MCF 10A (cell line): ENCODE measurements at regions not wholly inside any gene's neighbourhood (a gene's known extent, or its start where the extent isn't known, plus 50 kb on each side); places are given as distances from the start of the nearest gene placed in this dataset.

Experiments
- BruUV-seq: library from RNA; stranded (reverse); fragments of 400-500 nt; replicated peaks from 2 replicates; lab custom pipeline; 2021; lab: Mats Ljungman, UMichigan
- CTCF ChIA-PET: fragments of 300-600 bp; sonication (Branson Sonifier 250); formaldehyde crosslinking; extraction: SDS; loops from one replicate; lab custom pipeline; 2021; ENCODE audit warnings: antibody characterized with exemption, inconsistent platforms; lab: Yijun Ruan, JAX
- POLR2A ChIA-PET: fragments of 300-600, 350-650 bp; sonication (Branson Sonifier 250); formaldehyde crosslinking; extraction: SDS; loops from one replicate; lab custom pipeline; 2020; ENCODE audit warnings: antibody characterized with exemption, inconsistent platforms; lab: Yijun Ruan, JAX
- DNase-seq: peaks from one replicate; pipeline ENCODE4 v3.0.0-alpha.2; 2018; ENCODE audit not compliant: unreplicated experiment
- H3K27ac Mint-ChIP-seq: one replicate; pipeline ENCODE4 v1.8.0; 2022; ENCODE audit warnings: mild to moderate bottlenecking, low read depth, mixed read lengths; ENCODE audit not compliant: unreplicated experiment
- H3K27me3 Mint-ChIP-seq: one replicate; pipeline ENCODE4 v1.8.0; 2022; ENCODE audit warnings: mixed read lengths; ENCODE audit not compliant: insufficient read depth, unreplicated experiment
- H3K36me3 Mint-ChIP-seq: one replicate; pipeline ENCODE4 v1.8.0; 2022; ENCODE audit warnings: mild to moderate bottlenecking, moderate library complexity, mixed read lengths; ENCODE audit not compliant: insufficient read depth, unreplicated experiment
- H3K4me1 Mint-ChIP-seq: one replicate; pipeline ENCODE4 v1.8.0; 2022; ENCODE audit warnings: mixed read lengths; ENCODE audit not compliant: insufficient read depth, unreplicated experiment
- H3K4me3 Mint-ChIP-seq: one replicate; pipeline ENCODE4 v1.8.0; 2022; ENCODE audit warnings: mild to moderate bottlenecking, moderate library complexity, mixed read lengths; ENCODE audit not compliant: unreplicated experiment
- H3K9me3 Mint-ChIP-seq: one replicate; pipeline ENCODE4 v1.8.0; 2022; ENCODE audit warnings: mixed read lengths; ENCODE audit not compliant: unreplicated experiment
- intact Hi-C: fragments of 100-400 bp; cut with micrococcal nuclease; formaldehyde crosslinking; loops from 2 replicates; pipeline ENCODE4 v1.14.1; 2022
- TF ChIP-seq, protein P1 (sequence below): fragments of 200-600 bp; IDR thresholded peaks from one replicate; pipeline ENCODE4 v1.8.0; 2022; ENCODE audit warnings: antibody characterized with exemption, mild to moderate bottlenecking; ENCODE audit not compliant: unreplicated experiment

- CTCF ChIA-PET = no interaction called here
- Mint-ChIP-seq H3K27ac (no peak overlapping the region), H3K27me3 (no peaks in the 10 kb centered on the region), H3K36me3 (no peaks in the 10 kb centered on the region), H3K4me1 (peaks cover 13% of the 10 kb centered on the region), H3K4me3 (no peak overlapping the region), H3K9me3 (no peaks in the 10 kb centered on the region)
- intact Hi-C loops = no loop called here
- POLR2A ChIA-PET = no interaction called here
- BruUV-seq = no TSS peak
- DNase-seq = no peak
- TF ChIP-seq, protein P1, sequence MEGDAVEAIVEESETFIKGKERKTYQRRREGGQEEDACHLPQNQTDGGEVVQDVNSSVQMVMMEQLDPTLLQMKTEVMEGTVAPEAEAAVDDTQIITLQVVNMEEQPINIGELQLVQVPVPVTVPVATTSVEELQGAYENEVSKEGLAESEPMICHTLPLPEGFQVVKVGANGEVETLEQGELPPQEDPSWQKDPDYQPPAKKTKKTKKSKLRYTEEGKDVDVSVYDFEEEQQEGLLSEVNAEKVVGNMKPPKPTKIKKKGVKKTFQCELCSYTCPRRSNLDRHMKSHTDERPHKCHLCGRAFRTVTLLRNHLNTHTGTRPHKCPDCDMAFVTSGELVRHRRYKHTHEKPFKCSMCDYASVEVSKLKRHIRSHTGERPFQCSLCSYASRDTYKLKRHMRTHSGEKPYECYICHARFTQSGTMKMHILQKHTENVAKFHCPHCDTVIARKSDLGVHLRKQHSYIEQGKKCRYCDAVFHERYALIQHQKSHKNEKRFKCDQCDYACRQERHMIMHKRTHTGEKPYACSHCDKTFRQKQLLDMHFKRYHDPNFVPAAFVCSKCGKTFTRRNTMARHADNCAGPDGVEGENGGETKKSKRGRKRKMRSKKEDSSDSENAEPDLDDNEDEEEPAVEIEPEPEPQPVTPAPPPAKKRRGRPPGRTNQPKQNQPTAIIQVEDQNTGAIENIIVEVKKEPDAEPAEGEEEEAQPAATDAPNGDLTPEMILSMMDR = no peak
These were observed 316.1 kb downstream of the SFMBT2 start for GRCh38 chr10:7094781-7095180.

GRCh38 chr10:7093368-7093767 is 317.5 kb downstream of the SFMBT2 start:
- CTCF ChIA-PET = interaction anchor here (0.6 to 0.8 kb wide), 4 partner anchors 26 to 597 kb away, joined by 3 to 5 read pairs (median 3); no protein-coding TSS in a partner anchor
- no peak overlapping the region for H3K4me3 Mint-ChIP-seq
- intact Hi-C loops = no loop called here
- no peak overlapping the region for H3K27ac Mint-ChIP-seq
- no TSS peak for BruUV-seq
- TF ChIP-seq, protein P1 = no peak
- H3K4me1 Mint-ChIP-seq = peaks cover 20% of the 10 kb centered on the region
- POLR2A ChIA-PET = no interaction called here
- no peaks in the 10 kb centered on the region for H3K36me3 Mint-ChIP-seq
- no peaks in the 10 kb centered on the region for H3K27me3 Mint-ChIP-seq
- H3K9me3 Mint-ChIP-seq = no peaks in the 10 kb centered on the region
- DNase-seq = no peak

DNA sequence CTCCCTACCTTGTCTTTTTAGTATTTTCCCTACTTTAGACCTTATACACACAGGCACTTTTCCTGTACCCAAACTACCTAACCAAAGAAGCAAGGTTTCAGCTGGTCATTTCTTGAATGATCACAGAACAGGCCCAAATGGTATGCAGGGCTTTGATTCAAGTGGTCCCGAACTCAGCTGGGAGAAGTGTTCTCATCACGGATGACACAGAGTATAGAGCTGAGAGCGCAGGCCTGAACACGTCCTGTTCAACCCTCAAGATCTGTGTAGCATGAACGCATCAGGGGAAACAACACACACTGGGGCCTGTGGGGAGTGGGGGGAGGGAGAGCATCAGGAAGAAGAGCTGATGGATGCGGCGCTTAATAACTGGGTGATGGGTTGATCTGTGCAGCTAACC is 318.2 kb downstream of the SFMBT2 start:
- Mint-ChIP-seq H3K36me3 (no peaks in the 10 kb centered on the region), H3K27ac (no peak overlapping the region), H3K4me1 (peaks cover 20% of the 10 kb centered on the region), H3K27me3 (no peaks in the 10 kb centered on the region), H3K4me3 (no peak overlapping the region), H3K9me3 (no peaks in the 10 kb centered on the region)
- ChIA-PET POLR2A (interaction anchor here (0.8 to 1.3 kb wide), 2 partner anchors 11 to 371 kb away, joined by 3 read pairs; no protein-coding TSS in a partner anchor), CTCF (interaction anchor here (0.8 kb wide), 2 partner anchors 27 to 173 kb away, joined by 3 read pairs; no protein-coding TSS in a partner anchor)
- no TSS peak for BruUV-seq
- intact Hi-C loops = no loop called here
- peak; percentile 20 for DNase-seq
- TF ChIP-seq, protein P1 = no peak

DNA sequence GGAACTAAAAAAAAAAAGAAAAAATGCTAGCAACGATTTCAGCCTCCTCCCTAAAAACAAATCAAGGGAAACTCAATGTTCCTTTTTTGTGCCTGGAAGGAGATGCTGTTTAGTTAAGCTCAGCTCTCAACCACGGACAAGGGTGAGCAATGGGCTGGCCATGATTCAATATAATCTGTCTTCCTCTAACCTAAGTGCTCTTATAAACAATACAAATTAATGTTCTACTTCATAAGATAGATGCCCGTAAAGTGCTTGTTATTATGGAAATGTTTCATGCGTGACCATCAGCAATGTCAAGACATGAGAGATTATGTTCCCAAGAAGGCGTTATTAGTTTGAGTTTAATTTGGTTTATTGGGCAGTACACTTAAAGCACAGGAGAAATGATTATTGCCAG is 320.3 kb downstream of the SFMBT2 start:
- BruUV-seq = no TSS peak
- Mint-ChIP-seq H3K4me1 (peaks cover 31% of the 10 kb centered on the region), H3K36me3 (no peaks in the 10 kb centered on the region), H3K4me3 (no peak overlapping the region), H3K27ac (peak overlapping the region; percentile 81), H3K27me3 (no peaks in the 10 kb centered on the region), H3K9me3 (no peaks in the 10 kb centered on the region)
- intact Hi-C loops = no loop called here
- ChIA-PET POLR2A (interaction anchor here (0.8 to 0.9 kb wide), 2 partner anchors 109 to 308 kb away, joined by 3 read pairs; no protein-coding TSS in a partner anchor), CTCF (interaction anchor here (1.3 kb wide), 1 partner anchor 171 kb away, joined by 4 read pairs; no protein-coding TSS in a partner anchor)
- TF ChIP-seq, protein P1 = no peak
- DNase-seq = no peak
